Stomach (tissue), 8 donors: ENCODE measurements at regions not wholly inside any gene's neighbourhood (a gene's known extent, or its start where the extent isn't known, plus 50 kb on each side); places are given as distances from the start of the nearest gene placed in this dataset.

ENCODE experiments used
- DNase-seq, 2 donors: peaks; one replicate each; pipeline versions ENCODE4 v3.0.0 to v3.0.0-alpha.2; 2013 to 2019
- H3K27ac ChIP-seq, 5 donors: fragments of 200-600 bp in 4 of 5; sonication (generic) in 4 of 5; one replicate each; pipeline ENCODE4 v1.5.1; 2013 to 2019; ENCODE audit warnings: mild to moderate bottlenecking in 1 of 5, moderate library complexity in 1 of 5
- H3K27me3 ChIP-seq, 3 donors: fragments of 200-600 bp; sonication (generic); one replicate each; pipeline ENCODE4 v1.5.1; 2017 to 2019; ENCODE audit warnings: mixed run types in 1 of 3
- H3K36me3 ChIP-seq, 4 donors: fragments of 200-600 bp; sonication (generic); 1 replicate in 3 of 4; 2 replicates in 1 of 4; pipeline ENCODE4 v1.5.1; 2016 to 2019
- H3K4me1 ChIP-seq, 4 donors: fragments of 200-600 bp; sonication (generic); one replicate each; pipeline ENCODE4 v1.5.1; 2016 to 2019
- H3K4me3 ChIP-seq, 4 donors: fragments of 200-600 bp; sonication (generic) in 3 of 4; one replicate each; pipeline ENCODE4 v1.5.1; 2016 to 2019; ENCODE audit warnings: mild to moderate bottlenecking in 1 of 4
- H3K9me3 ChIP-seq, 4 donors: fragments of 200-600 bp; sonication (generic); one replicate each; pipeline ENCODE4 v1.5.1; 2016 to 2019
- CTCF ChIP-seq, 7 experiments: fragments of 450-650 bp in 4 of 7; fragments of 200-600 bp in 3 of 7; sonication (generic) in 3 of 7; IDR thresholded peaks; one replicate each; pipeline ENCODE4 v1.5.1; 2016 to 2019; ENCODE audit warnings: antibody characterized with exemption in 7 of 7, control low read depth in 2 of 7, mild to moderate bottlenecking in 1 of 7
- EP300 ChIP-seq: sonication (generic); formaldehyde crosslinking; IDR thresholded peaks from one replicate; pipeline ENCODE4 v1.6.1; 2017; ENCODE audit warnings: antibody characterized with exemption
- POLR2A ChIP-seq, 4 donors: fragments of 450-650 bp; IDR thresholded peaks; one replicate each; pipeline ENCODE4 v1.6.1; 2016; ENCODE audit warnings: antibody characterized with exemption in 4 of 4, control low read depth in 2 of 4, mild to moderate bottlenecking in 1 of 4, moderate library complexity in 1 of 4
- POLR2AphosphoS5 ChIP-seq, 3 donors: sonication (generic); formaldehyde crosslinking; IDR thresholded peaks; one replicate each; pipeline ENCODE4 v1.6.1; 2016; ENCODE audit warnings: antibody characterized with exemption in 3 of 3
- WGBS, 5 donors: extraction: QIAGEN DNeasy Blood & Tissue Kit in 3 of 5; methylation state at CpG; one replicate each; pipeline versions ENCODE4 v1.1.5 to v1.1.7; 2013 to 2018; 5-methylcytosine and 5-hydroxymethylcytosine counted together
- intact Hi-C: fragments of 100-400 bp; cut with DNase I; formaldehyde crosslinking; loops from one replicate; pipeline ENCODE4 v1.15.1; 2023; ENCODE audit warnings: low total_unique reads
- donor health status: healthy with polysubstance abuse.
- donor health status: Bipolar disorder and iron deficiency.
- donor health status: healthy.

- 85 to 91% (median 88%) methylated on average over 7 of the region's 7 CpGs for WGBS, 5 donors
- H3K27ac ChIP-seq = no peak overlapping the region
- H3K4me1 ChIP-seq = no peaks in the 10 kb centered on the region
- no peaks in the 10 kb centered on the region for H3K36me3 ChIP-seq
- TF ChIP-seq POLR2AphosphoS5 (IDR thresholded peaks at IDR 0.05) = no peak
- TF ChIP-seq EP300 = no peak
- no peak for TF ChIP-seq POLR2A (IDR thresholded peaks at IDR 0.05)
- no peak for TF ChIP-seq CTCF (IDR thresholded peaks at IDR 0.05)
- no peak overlapping the region for H3K4me3 ChIP-seq
- peaks cover 4 to 26% (median 13%) of the 10 kb centered on the region in 4 donors for H3K9me3 ChIP-seq
- intact Hi-C loops = no loop called here
- no peaks in the 10 kb centered on the region for H3K27me3 ChIP-seq
- DNase-seq = no peak
These were observed 181.5 kb upstream of the TSHZ3 start for GRCh38 chr19:31530781-31531180.

DNA sequence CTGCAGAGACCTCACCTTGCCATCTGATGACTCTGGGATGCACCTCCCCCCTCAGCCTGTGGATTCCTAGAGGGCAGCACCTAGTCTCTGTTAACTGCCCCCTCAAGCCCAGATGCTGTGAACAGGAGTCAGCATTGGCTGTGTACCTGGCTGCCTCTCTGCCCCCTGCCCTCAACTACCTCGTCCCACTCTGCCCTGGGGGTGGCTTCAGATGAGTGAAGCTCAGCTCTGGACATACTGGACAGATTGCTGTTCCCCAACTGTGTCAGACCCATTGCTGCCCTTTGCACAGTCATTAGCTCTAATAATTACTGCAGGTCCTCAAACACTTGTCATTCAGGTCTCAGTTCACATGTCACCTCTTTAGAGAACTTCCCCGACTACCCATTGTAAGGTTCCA lies 182.1 kb upstream of the TSHZ3 start:
- Histone ChIP-seq H3K4me3 (no peak overlapping the region), H3K9me3 (peaks cover 4 to 21% (median 8%) of the 10 kb centered on the region in 4 donors), H3K27ac (no peak overlapping the region), H3K4me1 (no peaks in the 10 kb centered on the region), H3K36me3 (no peaks in the 10 kb centered on the region), H3K27me3 (no peaks in the 10 kb centered on the region)
- DNase-seq = no peak
- 36 to 68% (median 53%) methylated on average over 2 of the region's 2 CpGs for WGBS, 5 donors
- intact Hi-C loops = no loop called here
- no peak for TF ChIP-seq EP300
- TF ChIP-seq POLR2AphosphoS5 (IDR thresholded peaks at IDR 0.05) = no peak
- TF ChIP-seq CTCF (IDR thresholded peaks at IDR 0.05) = no peak
- no peak for TF ChIP-seq POLR2A (IDR thresholded peaks at IDR 0.05)

- Histone ChIP-seq H3K27me3 (no peaks in the 10 kb centered on the region), H3K4me3 (no peak overlapping the region), H3K36me3 (no peaks in the 10 kb centered on the region), H3K9me3 (peaks cover 0 to 14% (median 2%) of the 10 kb centered on the region in 4 donors), H3K27ac (no peak overlapping the region), H3K4me1 (no peaks in the 10 kb centered on the region)
- 85 to 96% (median 88%) methylated on average over 8 of the region's 8 CpGs for WGBS, 5 donors
- DNase-seq = no peak
- intact Hi-C loops = no loop called here
- TF ChIP-seq POLR2A (IDR thresholded peaks at IDR 0.05) = no peak
- TF ChIP-seq CTCF (IDR thresholded peaks at IDR 0.05) = no peak
- TF ChIP-seq POLR2AphosphoS5 (IDR thresholded peaks at IDR 0.05) = no peak
- TF ChIP-seq EP300 = no peak
These were observed 182.8 kb upstream of the TSHZ3 start for GRCh38 chr19:31532034-31532433.

DNA sequence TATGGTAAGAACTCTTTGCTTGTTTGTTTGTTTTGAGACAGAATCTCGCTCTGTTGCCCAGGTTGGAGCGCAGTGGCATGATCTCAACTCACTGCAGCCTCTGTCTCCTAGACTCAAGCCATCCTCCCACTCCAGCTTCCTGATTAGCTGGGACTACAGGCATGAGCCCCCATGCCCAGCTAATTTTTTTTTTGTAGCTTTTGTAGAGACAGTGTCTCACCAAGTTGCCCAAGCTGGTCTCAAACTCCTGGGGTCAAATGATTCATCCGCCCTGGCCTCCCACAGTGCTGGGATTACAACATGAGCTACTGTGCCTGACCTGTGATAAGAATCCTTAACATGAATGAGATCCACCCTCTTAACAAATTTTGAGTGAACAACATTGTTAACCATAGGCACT lies 183.9 kb upstream of the TSHZ3 start:
- Histone ChIP-seq H3K27ac (no peak overlapping the region), H3K4me1 (no peaks in the 10 kb centered on the region), H3K9me3 (peaks cover 0 to 3% (median under 1%) of the 10 kb centered on the region in 4 donors), H3K36me3 (no peaks in the 10 kb centered on the region), H3K27me3 (no peaks in the 10 kb centered on the region), H3K4me3 (no peak overlapping the region)
- WGBS, 5 donors = 83 to 95% (median 90%) methylated on average over 3 of the region's 3 CpGs
- TF ChIP-seq CTCF (IDR thresholded peaks at IDR 0.05) (no peak), POLR2A (IDR thresholded peaks at IDR 0.05) (no peak), POLR2AphosphoS5 (IDR thresholded peaks at IDR 0.05) (no peak), EP300 (no peak)
- no peak for DNase-seq
- intact Hi-C loops = no loop called here
